HG02759 (cell line): ENCODE measurements at regions not wholly inside any gene's neighbourhood (a gene's known extent, or its start where the extent isn't known, plus 50 kb on each side); places are given as distances from the start of the nearest gene placed in this dataset.
"Not testable (repeated sequence)": the region's sequence is repeated elsewhere in the genome, so short reads cannot be mapped to it uniquely, and the experiment has no call there.

Experiments used
- ATAC-seq: cut with Tn5 transposase; IDR thresholded peaks from one replicate; pipeline ENCODE4 v1.9.1; 2021; ENCODE audit warnings: mild to moderate bottlenecking, moderate library complexity; ENCODE audit not compliant: unreplicated experiment

- no peak for ATAC-seq
Observed at GRCh38 chr13:64538711-64539110, 2691.4 kb downstream of the PCDH9 start.

GRCh38 chr13:64534302-64534701, 2695.8 kb downstream of the PCDH9 start:
- no peak for ATAC-seq

GRCh38 chr13:64531400-64531799, 2698.7 kb downstream of the PCDH9 start:
- ATAC-seq = no peak

DNA sequence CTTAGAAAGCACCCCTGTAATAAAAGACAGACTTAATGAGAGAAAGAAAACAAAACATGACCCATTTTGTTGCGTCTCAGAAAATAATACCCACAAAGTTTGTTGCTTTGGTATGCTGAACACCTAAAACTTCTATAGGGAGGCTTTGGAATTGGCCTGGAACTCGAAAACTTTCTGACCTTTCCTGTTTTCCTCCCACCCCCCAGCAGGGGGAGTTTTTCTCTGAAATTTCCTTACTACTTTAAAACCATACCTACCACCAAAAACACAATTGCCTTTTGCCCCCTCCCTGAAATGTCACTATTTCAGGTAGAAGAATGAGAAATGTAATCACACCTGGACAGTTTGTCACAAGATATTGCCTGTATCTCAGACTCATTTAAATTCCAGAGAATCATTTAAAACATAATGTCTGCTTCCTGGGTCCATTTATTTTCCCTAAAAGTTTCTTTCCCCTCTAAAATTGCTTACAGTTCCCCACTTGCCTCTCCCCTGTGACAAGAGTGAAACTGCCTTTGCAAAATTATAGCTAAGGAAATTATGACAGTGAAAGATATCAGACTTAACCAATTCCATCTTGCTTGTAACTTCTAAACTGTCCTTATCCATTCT, 2700.2 kb downstream of the PCDH9 start:
- no peak for ATAC-seq

- no peak for ATAC-seq
Observed at GRCh38 chr13:64528838-64529237, 2701.3 kb downstream of the PCDH9 start.

DNA sequence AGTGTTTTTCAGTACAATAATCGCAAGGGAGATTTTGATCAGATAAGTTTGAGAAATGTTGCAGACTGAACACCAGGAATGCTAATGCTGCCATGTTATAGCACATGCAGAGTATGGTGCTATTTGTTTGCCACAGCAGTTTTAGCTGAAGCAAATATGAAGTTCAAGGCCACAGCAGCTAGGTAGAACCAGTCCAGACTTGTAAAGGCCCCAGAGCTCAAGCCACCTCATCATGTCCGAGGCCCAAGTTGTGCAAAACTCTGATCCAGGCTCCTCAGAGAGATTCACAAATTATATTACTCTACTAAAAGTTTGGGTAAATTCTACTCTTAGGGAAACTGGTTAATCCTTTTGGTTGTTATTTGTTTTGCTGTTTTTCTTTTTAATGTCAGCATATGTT, 2702.6 kb downstream of the PCDH9 start:
- ATAC-seq = no peak

DNA sequence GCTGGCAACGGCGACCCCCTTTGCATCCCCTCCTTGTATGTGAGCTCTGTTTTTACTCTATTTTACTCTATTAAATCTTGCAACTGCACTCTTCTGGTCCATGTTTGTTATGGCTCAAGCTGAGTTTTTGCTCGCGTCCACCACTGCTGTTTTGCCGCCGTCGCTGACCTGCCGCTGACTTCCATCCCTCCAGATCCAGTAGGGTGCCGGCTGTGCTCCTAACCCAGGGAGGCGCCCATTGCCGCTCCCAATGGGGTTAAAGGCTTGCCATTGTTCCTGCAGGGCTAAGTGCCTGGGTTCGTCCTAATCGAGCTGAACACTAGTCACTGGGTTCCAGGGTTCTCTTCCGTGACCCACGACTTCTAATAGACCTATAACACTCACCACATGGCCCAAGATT, 2704.4 kb downstream of the PCDH9 start:
- no peak for ATAC-seq

DNA sequence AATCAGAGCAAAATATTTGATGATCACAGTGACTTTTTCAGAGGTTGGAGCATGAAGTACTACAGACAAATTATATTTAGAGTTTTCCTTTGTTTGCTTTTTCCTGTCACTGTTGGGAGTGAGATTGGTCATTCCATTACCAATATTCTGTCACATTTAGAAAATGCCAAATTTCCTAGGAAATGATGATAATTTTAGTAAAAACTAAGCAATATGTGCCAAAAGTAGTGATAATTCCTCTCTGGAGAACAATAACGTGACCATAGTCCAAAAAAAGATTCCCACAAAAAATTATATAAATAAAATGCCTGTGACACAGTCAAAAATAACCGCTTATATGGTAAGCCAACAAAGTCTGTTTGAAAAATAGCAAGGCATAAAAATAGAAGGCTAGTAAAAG, 2719.4 kb downstream of the PCDH9 start:
- no peak for ATAC-seq

- no peak for ATAC-seq
Observed at GRCh38 chr13:64506246-64506645, 2723.9 kb downstream of the PCDH9 start.

DNA sequence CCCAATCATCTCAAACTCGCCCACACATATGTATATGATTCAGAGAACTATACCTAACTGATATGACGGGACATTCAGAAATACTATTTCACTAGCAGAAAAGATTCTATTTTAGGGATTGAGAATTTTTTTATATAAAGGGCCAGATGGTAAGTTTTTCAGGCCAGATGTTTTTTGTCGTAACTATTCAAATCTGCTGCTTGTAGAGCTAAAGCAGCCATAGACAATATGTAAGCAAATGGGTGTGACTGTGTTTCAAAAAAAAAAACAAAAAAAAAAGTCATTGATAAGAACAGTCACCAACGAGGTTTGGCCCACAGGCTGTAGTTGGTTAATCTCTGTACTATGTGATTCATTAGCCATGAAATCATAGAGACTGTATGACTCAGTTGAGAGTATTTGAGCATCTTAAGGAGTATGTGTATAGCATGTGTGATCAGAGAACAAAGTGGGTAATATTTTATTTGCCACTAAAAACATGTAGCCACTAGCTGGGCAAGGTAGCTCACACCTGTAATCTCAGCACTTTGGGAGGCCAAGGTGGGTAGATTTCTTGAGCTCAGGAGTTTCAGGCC, 2724.7 kb downstream of the PCDH9 start:
- ATAC-seq = no peak

GRCh38 chr13:64488731-64489130, 2741.4 kb downstream of the PCDH9 start:
- no peak for ATAC-seq

- no peak for ATAC-seq
Observed at GRCh38 chr13:64482373-64482772, 2747.8 kb downstream of the PCDH9 start.

GRCh38 chr13:64480672-64481071, 2749.5 kb downstream of the PCDH9 start:
- no peak for ATAC-seq

GRCh38 chr13:64480211-64480610, 2749.9 kb downstream of the PCDH9 start:
- no peak for ATAC-seq

DNA sequence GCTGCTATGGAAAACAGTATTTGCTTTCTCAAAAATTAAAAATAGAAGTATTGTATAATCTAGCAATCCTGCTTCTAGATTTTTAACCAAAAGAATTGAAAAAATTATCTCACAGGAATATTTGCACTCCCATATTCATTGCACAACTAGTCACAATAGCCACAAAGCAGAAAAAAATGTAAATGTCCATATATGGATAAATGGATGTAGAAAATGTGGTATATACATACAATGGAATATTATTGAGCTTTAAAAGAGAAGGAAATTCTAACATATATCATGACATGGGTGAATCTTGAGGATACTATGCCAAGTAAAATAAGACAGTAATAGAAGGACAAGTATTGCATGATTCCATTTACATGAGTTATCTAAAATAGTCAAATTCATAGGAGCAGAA, 2753.0 kb downstream of the PCDH9 start:
- no peak for ATAC-seq

DNA sequence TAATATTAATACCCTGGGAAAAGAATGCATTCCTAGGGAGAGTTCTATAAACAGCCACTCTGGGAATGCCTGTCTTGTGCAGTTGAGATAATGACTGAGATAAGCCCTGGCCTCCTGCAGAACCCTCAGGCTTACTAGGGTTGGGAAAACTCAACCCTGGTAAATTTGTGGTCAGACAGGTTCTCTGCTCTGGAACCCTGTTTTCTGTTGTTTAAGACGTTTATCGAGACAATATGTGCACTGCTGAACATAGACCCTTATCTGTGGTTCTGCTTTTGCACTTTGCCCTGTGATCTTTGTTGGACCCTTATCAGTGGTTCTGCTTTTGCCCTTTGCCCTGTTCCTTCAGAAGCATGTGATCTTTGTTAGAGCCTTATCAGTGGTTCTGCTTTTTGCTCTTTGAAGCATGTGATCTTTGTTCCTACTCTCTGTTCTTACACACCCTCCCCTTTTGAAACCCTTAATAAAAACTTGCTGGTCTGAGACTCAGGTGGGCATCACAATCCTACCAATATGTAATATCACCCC, 2754.0 kb downstream of the PCDH9 start:
- not testable (repeated sequence) for ATAC-seq

- ATAC-seq = no peak
Observed at GRCh38 chr13:64471916-64472315, 2758.2 kb downstream of the PCDH9 start.

DNA sequence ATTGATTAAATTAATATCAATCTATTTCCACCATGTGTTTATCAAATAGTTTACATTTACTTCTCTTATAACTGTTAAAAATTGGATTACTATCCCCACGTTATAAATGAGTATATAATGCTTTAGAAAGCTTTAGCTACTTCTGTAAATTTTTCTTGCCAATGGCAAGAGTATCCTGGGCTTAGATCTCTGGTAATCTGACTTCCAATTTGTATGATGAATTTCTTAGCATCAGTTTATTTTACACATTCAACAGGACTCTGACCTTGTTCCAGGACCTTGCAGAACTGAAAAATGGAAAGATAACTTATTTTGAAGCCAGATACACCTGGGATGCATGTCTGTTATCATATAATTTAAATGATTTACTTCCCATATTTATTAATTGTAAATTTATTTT, 2759.4 kb downstream of the PCDH9 start:
- no peak for ATAC-seq

- ATAC-seq = no peak
Observed at GRCh38 chr13:64459778-64460177, 2770.4 kb downstream of the PCDH9 start.

- no peak for ATAC-seq
Observed at GRCh38 chr13:64457976-64458375, 2772.2 kb downstream of the PCDH9 start.

DNA sequence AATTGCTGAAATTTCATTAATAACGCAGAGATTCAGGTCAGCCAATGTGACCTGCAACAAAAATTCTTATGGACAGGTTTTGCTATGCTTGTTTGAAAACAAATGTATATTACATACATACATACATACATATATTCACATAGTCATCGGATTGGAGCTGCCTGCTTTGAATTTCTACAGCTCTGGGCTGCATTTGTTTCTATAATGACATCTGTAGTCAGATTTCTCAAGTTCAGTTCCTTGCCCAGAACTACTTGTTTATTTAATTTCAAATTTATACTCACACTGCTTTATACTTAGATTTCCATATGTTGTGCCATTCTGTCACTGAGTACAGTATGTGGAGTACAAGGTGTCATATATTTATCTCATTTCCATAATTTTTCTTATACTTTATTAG, 2775.0 kb downstream of the PCDH9 start:
- ATAC-seq = no peak

DNA sequence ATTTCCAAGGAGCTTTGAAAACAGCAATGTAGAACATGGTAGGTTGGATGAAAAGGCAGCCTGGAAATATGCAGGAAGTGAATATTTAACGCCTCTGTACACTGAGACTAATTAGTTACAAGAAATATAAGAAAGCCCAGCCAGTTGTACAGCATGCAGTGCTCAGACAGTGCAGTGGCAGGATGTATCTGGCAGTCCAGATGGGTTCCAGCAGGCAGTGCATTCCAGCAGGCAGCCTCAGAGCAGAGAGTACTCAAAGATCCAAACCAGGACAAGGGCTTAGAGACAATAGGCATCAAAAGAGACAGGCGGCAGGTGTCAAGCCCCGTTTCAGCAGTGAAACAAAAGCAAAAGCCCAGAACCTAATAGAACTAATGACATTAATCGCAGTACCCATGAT, 2776.3 kb downstream of the PCDH9 start:
- ATAC-seq = no peak

- ATAC-seq = no peak
Observed at GRCh38 chr13:64446372-64446771, 2783.8 kb downstream of the PCDH9 start.
